SK-N-SH (cell line): ENCODE measurements at regions not wholly inside any gene's neighbourhood (a gene's known extent, or its start where the extent isn't known, plus 50 kb on each side); places are given as distances from the start of the nearest gene placed in this dataset.

Experiments
- CTCF ChIA-PET: fragments of 300-600, 350-600 bp; formaldehyde crosslinking; extraction: SDS; loops from one replicate; lab custom pipeline; 2021; lab: Yijun Ruan, JAX
- POLR2A ChIA-PET: fragments of 350-600 bp; sonication (Branson Sonifier 250); formaldehyde crosslinking; extraction: SDS; loops from one replicate; lab custom pipeline; 2020; ENCODE audit warnings: antibody characterized with exemption, inconsistent platforms; lab: Yijun Ruan, JAX
- DNase-seq: peaks from one replicate; pipeline ENCODE4 v3.0.0; 2012
- H2AFZ ChIP-seq: fragments of 200-600 bp; sonication (generic); 2 replicates; pipeline ENCODE4 v1.8.1; 2016; ENCODE audit warnings: antibody characterized with exemption, mild to moderate bottlenecking, low read depth
- H3F3A ChIP-seq: fragments of 200-600 bp; sonication (generic); replicated peaks from 2 replicates; pipeline ENCODE3; 2016; ENCODE audit warnings: antibody characterized with exemption, mild to moderate bottlenecking; ENCODE audit not compliant: insufficient read depth
- H3K27ac ChIP-seq, 2 experiments: fragments of 200-500 bp in 1 of 2; fragments of 200-600 bp in 1 of 2; sonication (Bioruptor generic) in 1 of 2; sonication (generic), shearing (Covaris generic) in 1 of 2; 2 replicates each; pipeline versions ENCODE4 v1.5.1 to v1.6.1; 2014 to 2016; ENCODE audit warnings: low read depth in 2 of 2, inconsistent platforms in 1 of 2, low read length in 1 of 2, mild to moderate bottlenecking in 1 of 2, mixed read lengths in 1 of 2
- H3K27me3 ChIP-seq: fragments of 200-600 bp; sonication (generic), shearing (Covaris generic); 2 replicates; pipeline ENCODE4 v1.6.1; 2016; ENCODE audit warnings: mixed run types; ENCODE audit not compliant: insufficient read depth
- H3K36me3 ChIP-seq, 2 experiments: fragments of 200-500 bp in 1 of 2; fragments of 200-600 bp in 1 of 2; sonication (Bioruptor generic) in 1 of 2; sonication (generic) in 1 of 2; replicated peaks in 1 of 2; 2 replicates each; pipeline versions ENCODE3 to v1.5.1; 2014 to 2016; ENCODE audit warnings: low read length in 1 of 2, mild to moderate bottlenecking in 1 of 2; ENCODE audit not compliant: insufficient read depth in 2 of 2, control insufficient read depth in 1 of 2
- H3K4me1 ChIP-seq, 2 experiments: fragments of 200-500 bp in 1 of 2; fragments of 200-600 bp in 1 of 2; sonication (Bioruptor generic) in 1 of 2; sonication (generic), shearing (Covaris generic) in 1 of 2; 2 replicates each; pipeline versions ENCODE4 v1.5.1 to v1.6.1; 2014 to 2016; ENCODE audit warnings: low read depth in 1 of 2, low read length in 1 of 2, mixed run types in 1 of 2; ENCODE audit not compliant: insufficient read depth in 2 of 2, control insufficient read depth in 1 of 2
- H3K4me2 ChIP-seq: fragments of 200-600 bp; sonication (generic), shearing (Covaris generic); 2 replicates; pipeline ENCODE4 v1.6.1; 2017; ENCODE audit warnings: mixed run types
- H3K4me3 ChIP-seq, 2 experiments: fragments of 200-500 bp in 1 of 2; fragments of 200-600 bp in 1 of 2; sonication (Bioruptor generic) in 1 of 2; sonication (generic), shearing (Covaris generic) in 1 of 2; 2 replicates each; pipeline versions ENCODE4 v1.5.1 to v1.8.1; 2014 to 2016; ENCODE audit warnings: low read depth in 2 of 2, inconsistent platforms in 1 of 2, low read length in 1 of 2, mild to moderate bottlenecking in 1 of 2, mixed read lengths in 1 of 2, moderate library complexity in 1 of 2
- H3K79me2 ChIP-seq: fragments of 200-600 bp; sonication (generic); 2 replicates; pipeline ENCODE4 v1.8.1; 2017; ENCODE audit warnings: mild to moderate bottlenecking; ENCODE audit not compliant: insufficient read depth
- H3K9ac ChIP-seq: fragments of 200-600 bp; sonication (generic); 2 replicates; pipeline ENCODE4 v1.6.1; 2017; ENCODE audit warnings: mixed run types
- H3K9me2 ChIP-seq: fragments of 200-600 bp; sonication (generic); 2 replicates; pipeline ENCODE4 v1.6.1; 2017; ENCODE audit warnings: mixed run types
- H3K9me3 ChIP-seq: fragments of 200-600 bp; sonication (generic); 2 replicates; pipeline ENCODE4 v1.6.1; 2017; ENCODE audit warnings: mixed run types, mild to moderate bottlenecking, moderate library complexity
- H4K20me1 ChIP-seq: fragments of 200-600 bp; sonication (generic); 2 replicates; pipeline ENCODE4 v1.6.1; 2017; ENCODE audit warnings: mild to moderate bottlenecking, mixed run types; ENCODE audit not compliant: insufficient read depth
- CHD2 ChIP-seq: fragments of 150-350 bp; IDR thresholded peaks from 2 replicates; pipeline ENCODE4 v1.6.1; 2018; ENCODE audit warnings: low read length; ENCODE audit not compliant: partially characterized antibody
- GABPA ChIP-seq: IDR thresholded peaks from 2 replicates; pipeline ENCODE4 v1.4.0; 2012; ENCODE audit warnings: low read depth, mild to moderate bottlenecking
- JUND ChIP-seq: IDR thresholded peaks from 2 replicates; pipeline ENCODE4 v1.4.0; 2012
- MEF2A ChIP-seq: IDR thresholded peaks from 2 replicates; pipeline ENCODE4 v1.4.0; 2012; ENCODE audit warnings: low read depth, borderline replicate concordance
- RAD21 ChIP-seq: IDR thresholded peaks from 2 replicates; pipeline ENCODE4 v1.6.1; 2012; ENCODE audit warnings: mild to moderate bottlenecking, low read length
- REST ChIP-seq: IDR thresholded peaks from 2 replicates; pipeline ENCODE4 v1.6.1; 2012; ENCODE audit warnings: mild to moderate bottlenecking, low read depth, low read length, moderate library complexity
- RFX5 ChIP-seq: IDR thresholded peaks from 2 replicates; pipeline ENCODE4 v1.6.1; 2012; ENCODE audit warnings: mild to moderate bottlenecking, improper control_type of control experiment, low read length
- TCF12 ChIP-seq: IDR thresholded peaks from 2 replicates; pipeline ENCODE4 v1.4.0; 2012
- USF1 ChIP-seq: IDR thresholded peaks from 2 replicates; pipeline ENCODE4 v1.4.0; 2012; ENCODE audit warnings: low read depth, borderline replicate concordance
- USF2 ChIP-seq: fragments of 150-350 bp; IDR thresholded peaks from 2 replicates; pipeline ENCODE4 v1.6.1; 2017; ENCODE audit warnings: antibody characterized with exemption, low read length, low read depth, borderline replicate concordance
- WGBS: methylation state at CpG from one replicate; pipeline ENCODE4 v1.1.6; 2017; ENCODE audit warnings: low lambda C conversion rate; 5-methylcytosine and 5-hydroxymethylcytosine counted together

- Histone ChIP-seq H4K20me1 (no peaks in the 10 kb centered on the region), H3K4me2 (no peak overlapping the region), H3K79me2 (no peaks in the 10 kb centered on the region), H3K9me2 (no peaks in the 10 kb centered on the region), H3K27me3 (no peaks in the 10 kb centered on the region), H3K4me3 (no peak overlapping the region), H3K9ac (no peak overlapping the region), H3F3A (no peaks in the 10 kb centered on the region), H3K9me3 (no peaks in the 10 kb centered on the region), H3K4me1 (no peaks in the 10 kb centered on the region; a peak in 1 of 4 replicates), H3K36me3 (no peaks in the 10 kb centered on the region), H2AFZ (no peak overlapping the region), H3K27ac (no peak overlapping the region)
- ChIA-PET CTCF (interaction anchor here (1.5 kb wide), 1 partner anchor 17 kb away, joined by 3 read pairs; no protein-coding TSS in a partner anchor), POLR2A (no interaction called here)
- TF ChIP-seq JUND (no peak), RAD21 (no peak), TCF12 (no peak), RFX5 (no peak), CHD2 (no peak), USF2 (no peak), USF1 (no peak)
- DNase-seq: no peak
- 29% methylated on average over 2 of the region's 2 CpGs for WGBS
These were observed 306.5 kb upstream of the TMTC1 start for GRCh38 chr12:30090258-30090657.

- Histone ChIP-seq H2AFZ (no peak overlapping the region), H3K9ac (no peak overlapping the region), H3K27me3 (no peaks in the 10 kb centered on the region), H3K27ac (no peak overlapping the region), H3K36me3 (no peaks in the 10 kb centered on the region), H3K4me3 (no peak overlapping the region), H3K9me2 (no peaks in the 10 kb centered on the region), H3K9me3 (no peaks in the 10 kb centered on the region), H3K79me2 (no peaks in the 10 kb centered on the region), H4K20me1 (no peaks in the 10 kb centered on the region), H3K4me2 (no peak overlapping the region), H3K4me1 (no peaks in the 10 kb centered on the region; a peak in 1 of 4 replicates), H3F3A (no peaks in the 10 kb centered on the region)
- WGBS: 50% methylated on average over 3 of the region's 3 CpGs
- no peak for DNase-seq
- POLR2A ChIA-PET: no interaction called here
- CTCF ChIA-PET: no interaction called here
- TF ChIP-seq GABPA (no peak), USF2 (no peak), MEF2A (no peak), REST (no peak)
These were observed 304.7 kb upstream of the TMTC1 start for GRCh38 chr12:30088259-30088995.
